CD4-positive, alpha-beta T cell treated with Interleukin-4 for 1 hour (primary cell): ENCODE measurements at regions not wholly inside any gene's neighbourhood (a gene's known extent, or its start where the extent isn't known, plus 50 kb on each side); places are given as distances from the start of the nearest gene placed in this dataset.

Source experiments
- DNase-seq, 2 donors: peaks; one replicate each; pipeline ENCODE4 v3.0.0-alpha.2; 2020 to 2022

DNA sequence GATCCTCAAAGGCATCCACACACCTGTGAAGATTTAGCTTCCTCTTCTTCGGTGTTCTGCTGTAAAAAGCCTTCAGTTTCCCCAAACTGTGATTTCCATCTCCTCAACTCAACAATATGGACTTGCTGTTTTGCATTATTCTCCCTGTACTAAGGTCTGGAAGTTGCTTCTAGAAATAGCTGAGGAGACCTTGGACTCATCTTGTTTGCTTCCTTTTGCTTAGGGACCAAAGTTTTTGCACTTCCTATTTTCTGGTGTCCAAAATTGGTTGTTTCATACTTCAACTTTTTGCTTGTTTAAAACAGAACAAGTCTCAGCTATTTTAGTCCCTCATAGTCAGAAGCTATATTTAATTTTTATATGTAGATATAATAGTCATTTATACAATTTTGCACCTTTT, 201.9 kb upstream of the COPS8 start:
- DNase-seq: no peak

DNA sequence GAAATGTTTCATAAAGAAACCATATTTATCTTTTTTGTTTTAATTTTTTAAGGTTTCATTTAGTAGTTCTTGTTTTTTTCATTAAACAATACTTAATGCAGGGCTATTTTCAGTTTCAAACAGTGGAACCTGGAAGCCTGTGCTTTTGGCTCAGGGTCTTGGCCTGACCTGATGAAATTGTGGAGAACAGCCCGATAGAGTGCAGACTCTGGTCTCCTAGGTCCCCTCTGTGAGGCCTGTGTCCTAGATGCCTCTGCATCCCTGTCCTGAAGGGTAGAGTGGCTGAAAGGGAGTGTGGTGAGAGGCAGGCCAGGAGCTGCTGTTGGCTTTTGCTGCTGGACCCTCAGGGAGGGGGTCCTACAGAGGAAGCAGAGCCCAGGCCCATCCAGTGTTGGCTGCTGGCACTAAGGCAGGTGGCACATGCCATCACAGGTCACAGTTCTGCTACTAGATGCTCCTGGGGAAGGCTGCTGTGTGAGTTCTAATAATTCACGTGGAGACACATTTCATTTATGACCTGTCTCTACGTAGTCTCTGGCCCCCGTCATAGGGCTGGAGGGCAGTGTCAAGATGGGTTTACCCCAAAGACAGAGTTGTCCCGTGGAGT, 201.0 kb upstream of the COPS8 start:
- DNase-seq: no peak

DNA sequence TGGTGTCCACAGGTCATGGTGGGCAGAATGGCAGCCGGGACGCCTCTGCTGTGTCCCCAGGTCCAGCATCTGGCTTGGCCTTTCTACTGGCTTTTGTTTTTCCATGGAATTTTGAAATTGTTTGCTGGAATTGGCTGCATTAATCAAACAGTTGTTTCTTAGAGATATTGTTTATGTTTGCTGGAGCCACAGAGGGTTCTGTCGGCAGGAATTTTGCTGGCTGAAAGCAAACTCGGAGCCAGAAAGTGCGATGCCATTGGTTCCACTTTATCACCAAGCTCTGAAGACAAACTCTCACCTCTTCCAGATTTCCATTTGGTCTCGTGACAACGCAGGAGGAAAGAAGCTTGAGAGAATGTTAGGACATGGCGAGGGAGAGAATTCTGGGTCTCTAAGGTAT, 199.2 kb upstream of the COPS8 start:
- no peak for DNase-seq

DNA sequence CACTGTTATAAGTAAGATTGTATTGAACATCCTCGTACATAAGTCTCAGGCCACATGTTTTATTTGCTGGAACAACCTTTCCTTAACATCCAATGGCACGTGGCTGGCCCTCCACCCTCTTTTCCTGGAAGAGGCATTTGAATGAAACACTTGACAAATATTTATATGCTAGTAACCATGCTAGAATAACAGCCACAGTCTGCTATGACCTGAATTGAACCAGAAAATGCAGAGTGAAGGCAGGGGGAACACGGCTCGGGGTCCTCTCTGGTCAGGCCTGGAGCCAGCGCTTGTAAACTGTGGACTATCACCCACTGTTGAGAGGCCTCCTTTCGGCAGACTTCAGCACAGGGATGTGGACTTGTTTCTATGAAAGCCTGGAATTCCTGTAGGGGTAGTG, 198.2 kb upstream of the COPS8 start:
- DNase-seq: no peak

DNA sequence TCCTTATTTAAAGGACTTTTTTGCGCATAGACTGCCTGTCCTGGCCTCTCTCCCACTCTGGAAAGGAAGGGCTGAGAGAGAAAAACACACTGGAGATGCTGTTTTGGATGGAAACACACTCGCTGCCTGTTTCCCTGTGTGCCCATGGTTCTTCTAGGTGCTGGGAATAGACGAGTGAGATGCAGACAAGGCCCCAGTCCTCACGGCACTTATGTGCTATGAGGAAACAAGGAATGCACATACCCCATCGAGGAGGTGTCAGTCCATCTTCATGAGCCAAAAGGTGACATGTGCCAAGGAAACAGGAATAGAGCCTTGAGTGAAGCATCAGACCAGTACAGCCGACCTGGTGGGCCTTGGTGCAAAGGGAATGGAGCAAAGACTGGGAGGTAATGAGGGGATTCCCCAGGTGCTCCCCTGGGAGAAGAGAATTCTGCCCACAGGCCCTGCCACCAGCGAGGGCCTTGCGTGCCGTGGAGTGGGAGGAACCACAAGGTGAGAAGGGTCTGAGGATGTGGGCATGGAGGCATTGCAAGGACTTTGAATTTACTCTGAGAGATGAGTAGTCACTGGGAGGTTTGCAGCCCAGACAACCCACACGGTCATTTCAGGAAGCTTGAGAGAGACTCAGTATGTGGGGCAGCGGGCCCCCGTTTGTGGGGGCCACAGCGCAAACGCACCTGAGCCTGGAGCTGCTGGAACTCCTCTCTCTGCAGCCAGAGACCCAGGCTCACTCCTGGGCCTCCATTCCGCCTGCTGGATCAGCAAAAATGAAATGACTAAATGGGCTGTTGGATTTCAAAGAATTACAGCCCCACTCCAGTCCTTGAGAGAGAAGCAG, 197.5 kb upstream of the COPS8 start:
- DNase-seq: no peak

DNA sequence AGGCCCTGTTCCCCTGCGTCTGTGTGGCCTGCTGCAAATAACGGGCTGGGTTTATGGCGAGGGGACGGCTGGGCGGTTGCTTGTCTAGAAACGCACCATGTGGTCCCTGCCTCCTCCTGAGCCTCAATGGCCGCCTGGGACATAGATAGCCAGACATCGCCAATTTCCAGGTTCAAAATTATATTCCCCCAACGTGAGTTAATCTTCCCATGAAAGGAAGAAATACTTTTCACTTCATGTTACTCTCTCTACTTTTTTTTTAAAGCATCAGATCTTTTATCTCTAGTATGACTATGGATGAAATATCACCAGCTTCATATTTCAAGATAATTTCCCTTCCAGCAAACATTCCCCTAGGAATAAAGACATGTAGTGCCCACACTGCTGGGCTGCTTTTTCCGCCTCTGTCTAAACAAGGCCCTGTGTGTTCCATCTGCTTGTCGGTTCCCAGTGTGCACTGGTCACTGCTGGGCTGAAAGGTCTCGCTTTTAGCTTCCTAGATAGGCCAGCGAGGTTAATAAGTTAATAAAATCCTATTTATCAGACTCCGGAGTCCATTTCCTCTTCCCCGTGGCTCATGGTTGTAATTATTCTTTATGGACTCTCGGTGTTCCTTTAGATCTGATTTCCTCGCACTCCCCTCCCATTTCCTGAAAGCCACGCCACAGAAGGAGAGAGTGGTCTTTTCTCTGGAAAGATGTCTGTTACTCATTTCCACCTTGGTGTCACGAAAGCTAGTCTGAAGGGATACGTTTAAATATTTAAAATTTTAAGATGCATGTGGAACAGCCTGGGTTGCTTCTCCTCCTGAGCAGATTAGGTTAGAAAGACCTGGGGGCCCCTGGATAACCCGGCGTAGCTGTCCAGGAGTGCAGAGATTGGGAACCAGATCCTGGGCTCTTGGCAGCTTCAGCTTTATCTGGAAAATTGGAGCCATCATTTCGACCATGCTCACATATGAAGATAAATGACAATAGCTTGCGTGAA, 196.6 kb upstream of the COPS8 start:
- no peak for DNase-seq

DNA sequence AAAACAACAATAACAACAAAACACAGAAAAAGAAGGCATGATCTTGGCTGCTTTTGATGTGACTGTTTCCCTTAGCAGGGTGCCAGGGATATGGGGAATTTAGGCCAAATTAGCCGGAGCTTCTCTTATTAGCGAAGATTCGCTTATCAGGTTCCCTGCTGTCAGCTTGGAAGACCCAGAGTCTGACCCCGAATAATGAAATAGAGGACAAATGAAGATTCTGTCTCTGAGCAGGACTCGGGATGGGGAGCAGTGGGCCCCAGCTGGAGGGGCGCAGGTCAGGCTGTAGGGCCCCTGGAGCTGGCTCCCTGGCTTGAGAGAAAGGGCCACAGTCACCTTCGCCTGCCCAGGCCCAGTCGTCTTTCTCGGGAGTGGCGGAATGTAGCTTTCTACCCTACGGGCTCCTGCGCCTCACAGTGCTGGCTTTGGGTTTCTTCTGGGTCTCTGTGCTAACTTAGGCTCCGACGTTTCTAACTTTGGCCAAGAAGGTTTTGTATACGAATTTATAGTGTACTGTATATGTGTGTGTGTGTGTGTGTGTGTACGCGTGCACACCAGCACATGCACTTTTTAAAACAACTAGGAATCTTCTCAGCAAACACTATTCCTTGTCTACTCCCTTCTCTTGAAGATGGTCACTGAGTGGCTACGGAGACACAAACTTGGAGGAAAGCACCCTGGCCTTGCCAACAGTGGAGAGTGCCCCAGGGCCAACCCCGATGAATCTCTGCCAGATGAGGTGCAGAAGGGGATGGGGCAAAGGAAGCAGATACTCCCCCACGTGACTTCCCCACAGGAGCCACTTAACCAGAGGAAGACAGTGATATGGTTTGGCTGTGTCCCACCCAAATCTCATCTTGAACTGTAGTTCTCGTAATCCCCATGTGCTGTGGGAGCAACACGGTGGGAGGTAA, 195.6 kb upstream of the COPS8 start:
- DNase-seq: no peak

DNA sequence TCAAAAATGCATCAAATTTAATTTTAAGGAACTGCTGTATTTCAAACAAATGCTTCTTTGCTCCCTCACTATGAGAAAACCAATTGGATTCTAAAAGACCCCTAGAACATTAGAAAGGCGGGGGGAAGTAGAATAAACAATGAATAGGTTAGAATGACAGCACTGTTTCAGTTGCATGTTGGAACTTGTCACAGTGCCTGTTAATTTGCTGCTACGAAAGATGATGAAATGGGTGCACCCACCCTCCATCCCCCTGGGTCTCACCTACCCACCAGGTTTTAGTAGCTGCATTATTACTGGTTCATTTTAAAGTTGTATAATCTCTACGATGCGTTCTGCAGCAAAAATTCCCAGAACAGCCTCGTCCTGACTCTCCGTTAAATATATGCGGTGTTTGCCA, 193.0 kb upstream of the COPS8 start:
- no peak for DNase-seq

DNA sequence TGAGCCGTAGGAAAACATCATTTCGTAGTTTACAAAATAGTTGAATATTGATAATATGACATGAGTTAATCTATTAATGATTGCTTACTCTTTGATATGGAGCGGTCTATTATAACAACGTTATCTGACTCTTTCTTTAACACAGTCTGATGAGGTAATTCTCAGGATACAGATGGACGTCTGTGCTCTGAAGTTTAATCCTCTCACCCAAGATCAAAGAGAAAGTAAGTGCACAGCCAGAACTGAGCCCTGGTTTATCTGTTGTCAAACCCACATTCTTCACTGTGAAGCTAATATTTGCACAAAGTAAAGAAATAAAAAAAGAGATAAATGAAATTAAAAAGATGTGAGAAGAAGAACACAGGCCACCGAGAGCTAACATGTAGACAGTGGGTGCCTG, 190.9 kb upstream of the COPS8 start:
- no peak for DNase-seq

DNA sequence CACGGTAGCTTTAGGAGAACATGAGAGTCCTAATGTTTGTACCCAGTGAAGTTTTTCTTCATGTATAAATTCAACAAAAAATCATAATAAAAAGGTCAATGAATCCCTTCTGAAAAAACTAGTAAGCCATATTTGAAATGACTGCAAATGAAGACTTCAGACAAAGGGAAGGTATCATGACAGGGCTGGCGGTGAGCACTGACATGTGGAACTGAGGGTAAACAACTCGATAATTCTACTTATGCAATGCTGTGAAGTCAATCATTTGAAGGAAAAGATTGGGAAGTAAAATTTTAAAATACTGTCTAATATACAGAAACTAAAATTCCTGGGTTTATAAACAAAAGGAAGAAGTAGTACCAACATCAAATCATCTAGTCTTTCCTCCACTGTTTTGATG, 190.2 kb upstream of the COPS8 start:
- no peak for DNase-seq

DNA sequence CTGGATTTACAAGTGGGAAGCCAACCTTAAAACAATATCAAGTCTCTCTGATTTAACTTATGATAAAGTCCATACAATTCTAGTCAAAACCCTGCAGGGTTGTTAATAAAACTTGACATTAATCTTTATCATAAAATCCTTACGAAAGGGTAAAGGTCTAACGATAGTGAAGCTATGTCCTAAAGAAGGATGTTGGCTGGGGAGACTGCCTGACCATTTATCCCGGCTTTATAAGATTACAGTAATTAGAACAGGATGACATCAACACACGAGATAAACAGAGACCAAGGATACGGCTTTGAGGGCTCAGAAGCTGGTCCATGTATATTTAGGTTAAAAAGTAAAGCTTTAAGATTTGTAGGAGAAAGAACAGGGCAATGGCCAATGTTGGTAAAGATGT, 189.0 kb upstream of the COPS8 start:
- no peak for DNase-seq

DNA sequence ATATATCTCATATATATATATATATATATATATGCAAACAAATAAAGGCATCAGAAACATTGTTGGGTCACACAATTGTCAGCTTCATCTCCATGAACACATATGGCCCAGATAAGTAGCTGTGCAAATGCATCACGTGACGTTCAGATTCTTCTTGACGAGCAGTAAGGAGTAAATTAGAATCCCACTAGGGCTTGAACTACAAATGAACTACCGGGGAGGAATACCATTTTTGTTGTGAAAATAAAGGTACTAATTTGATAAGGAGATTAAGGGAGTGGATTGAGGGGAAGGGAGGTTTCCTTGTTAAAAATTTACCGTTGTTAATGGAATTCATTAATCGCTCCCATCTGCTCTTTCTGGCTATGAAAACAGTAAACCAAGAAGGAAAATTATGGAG, 186.5 kb upstream of the COPS8 start:
- no peak for DNase-seq

DNA sequence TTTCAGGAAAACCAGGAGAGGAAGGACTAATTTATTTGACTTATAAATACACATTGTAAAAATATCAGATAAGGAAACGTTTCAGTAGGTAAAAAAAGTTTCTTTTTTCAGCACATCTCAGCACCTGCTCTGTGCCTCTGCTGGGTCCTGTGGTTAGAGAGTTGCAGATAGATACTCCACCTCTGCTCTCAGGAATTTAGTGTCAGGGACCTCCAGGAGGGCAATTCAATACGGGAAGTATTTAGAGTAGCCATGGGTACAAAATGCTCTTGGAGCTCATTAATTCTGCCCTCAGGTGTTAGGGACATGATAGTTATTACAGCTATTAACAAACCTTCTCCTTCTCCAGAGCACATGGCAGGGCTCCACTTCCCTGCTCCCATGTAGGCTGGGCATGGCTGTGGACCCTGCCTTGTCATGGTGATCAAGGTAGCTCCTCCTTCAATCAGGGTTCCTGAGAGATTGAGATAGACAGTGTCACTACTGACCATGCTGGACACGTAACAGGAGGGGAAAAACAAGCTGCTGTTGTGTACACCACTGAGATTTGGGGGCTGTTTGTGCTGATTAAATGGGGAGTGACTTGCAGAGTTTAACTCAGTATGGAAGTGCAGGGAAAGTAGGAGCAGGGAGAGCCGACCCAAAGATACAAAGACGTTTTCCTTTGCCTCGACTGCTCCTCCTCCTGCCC, 185.6 kb upstream of the COPS8 start:
- DNase-seq: no peak

DNA sequence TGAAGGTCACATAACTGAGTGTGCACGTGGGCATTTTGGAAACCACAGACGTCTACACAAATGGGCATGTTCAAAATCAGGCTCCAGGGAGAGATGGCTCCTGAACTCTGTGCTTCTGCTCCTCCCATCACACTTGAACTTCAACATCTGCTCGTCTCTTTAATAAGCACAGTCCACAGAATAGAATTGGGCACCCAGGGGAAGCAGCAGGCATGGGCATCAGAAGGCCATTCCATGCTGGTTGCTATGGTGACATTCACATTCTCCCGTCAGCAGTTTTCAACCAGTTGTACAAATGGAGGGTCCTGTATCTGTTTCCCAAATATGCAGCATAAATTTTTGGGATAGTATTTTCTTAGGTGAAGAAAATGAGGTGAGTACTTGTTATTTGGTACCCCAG, 183.7 kb upstream of the COPS8 start:
- DNase-seq: no peak

DNA sequence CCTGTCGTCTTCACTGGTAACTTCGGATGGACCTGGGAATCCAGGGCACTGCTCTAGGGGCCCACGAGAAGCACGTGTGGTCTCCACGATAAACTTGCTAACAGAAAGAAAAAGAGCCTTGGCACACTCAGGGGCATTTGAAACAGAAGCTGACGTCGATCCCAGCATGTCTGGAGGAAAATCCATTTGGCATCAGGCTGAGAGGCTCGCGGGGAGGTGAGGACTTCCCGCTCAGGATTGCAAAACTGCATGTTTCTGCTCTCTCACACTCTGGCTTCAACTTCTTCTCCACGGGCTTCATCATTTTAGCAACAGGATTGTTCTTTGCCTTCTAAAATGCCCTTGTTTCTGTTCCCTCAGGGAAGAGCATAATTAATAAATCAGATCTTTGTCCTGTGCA, 181.7 kb upstream of the COPS8 start:
- no peak for DNase-seq

DNA sequence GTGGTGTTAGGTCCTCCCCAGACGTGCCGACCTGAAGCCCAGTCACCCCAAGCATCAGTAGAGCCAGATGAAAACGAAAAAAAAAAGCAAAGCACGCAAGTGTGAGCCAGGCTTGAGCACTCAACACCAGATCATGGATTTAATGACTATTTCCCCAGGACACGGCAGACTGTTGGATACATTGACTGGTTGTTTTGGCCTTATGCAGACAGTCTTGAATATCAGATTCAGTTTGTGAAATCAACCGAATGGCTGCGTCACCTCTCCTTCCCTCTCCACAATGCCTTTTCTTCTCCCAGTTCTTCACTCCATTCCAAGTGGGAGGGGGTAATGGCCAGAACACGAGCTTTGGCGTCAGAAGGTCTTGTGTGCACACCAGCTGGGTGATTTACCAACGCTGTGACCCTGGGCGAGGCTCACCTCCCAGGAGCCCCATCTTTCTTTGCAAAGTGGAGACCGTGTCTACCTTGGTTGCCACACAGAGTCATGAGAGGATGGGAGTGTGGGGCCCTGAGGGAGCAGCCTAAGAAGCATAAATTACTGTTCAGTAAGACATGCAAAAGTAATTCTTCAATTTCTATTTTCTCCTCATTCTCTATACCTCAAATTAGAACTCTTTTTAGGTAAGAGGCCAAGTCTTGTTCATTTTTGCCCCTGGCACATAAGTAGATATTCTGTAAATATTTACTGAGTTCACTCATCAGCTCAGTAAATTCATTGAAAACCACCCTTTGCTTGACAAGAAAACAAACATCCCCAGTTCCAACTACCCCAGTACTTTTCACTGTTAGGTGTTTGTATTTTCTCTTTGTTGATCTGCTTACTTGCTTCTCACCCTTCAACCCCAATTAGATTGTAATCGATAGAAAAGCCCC, 181.1 kb upstream of the COPS8 start:
- DNase-seq: no peak

DNA sequence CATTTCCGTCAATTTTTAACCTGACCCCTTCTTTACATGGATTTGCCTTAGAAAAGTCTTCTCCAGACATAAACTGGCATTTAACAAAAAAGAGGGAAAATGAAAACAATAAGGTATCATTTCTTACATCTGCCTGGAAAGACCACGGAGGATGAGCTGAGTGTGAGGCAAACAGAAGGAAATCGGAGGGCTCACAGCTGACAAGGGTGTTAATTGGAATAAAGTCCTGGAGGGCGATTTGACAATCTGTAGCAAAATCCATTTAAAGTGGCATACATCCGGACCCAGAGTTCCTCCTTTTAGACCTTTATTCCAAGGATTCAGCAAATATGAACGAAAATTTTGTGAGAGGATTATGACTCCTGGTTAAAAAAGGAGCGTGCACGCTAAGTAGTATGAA, 179.7 kb upstream of the COPS8 start:
- DNase-seq: no peak

DNA sequence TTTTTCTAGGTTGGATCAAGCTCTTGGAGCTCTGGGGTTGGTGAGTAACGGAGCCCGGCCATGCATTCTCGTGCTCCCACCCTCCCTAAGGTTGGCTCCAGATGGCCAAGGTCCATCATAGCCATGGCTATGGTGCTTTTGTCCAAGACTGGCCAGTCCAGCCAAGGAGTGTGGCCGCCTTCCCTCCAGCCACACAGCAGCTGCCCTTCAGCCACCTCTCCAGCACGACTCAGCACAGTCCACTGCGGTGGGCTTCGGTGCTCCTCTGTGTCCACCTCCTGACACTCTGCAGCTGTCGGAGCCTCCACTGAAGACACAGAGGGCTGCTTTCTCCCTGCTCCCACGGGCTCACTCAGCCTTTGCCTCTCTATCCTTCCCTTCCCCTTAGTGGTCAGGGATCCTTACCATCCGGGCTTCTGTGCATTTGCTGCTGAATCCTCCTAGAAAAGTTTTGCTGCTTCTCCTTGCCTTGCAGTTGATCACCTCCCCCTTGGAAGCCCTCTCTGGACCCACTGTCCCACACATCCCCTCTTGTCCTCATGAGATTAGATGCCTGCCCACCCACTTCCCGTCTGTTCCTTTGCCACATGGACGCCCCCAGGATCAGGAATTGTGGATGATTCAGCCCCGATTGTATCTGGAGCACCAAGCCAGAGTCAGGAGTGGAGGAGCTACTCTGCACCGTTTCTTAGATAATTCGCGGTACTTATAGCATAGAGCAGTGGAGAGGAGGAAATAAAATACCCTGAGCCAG, 177.1 kb upstream of the COPS8 start:
- DNase-seq: no peak

DNA sequence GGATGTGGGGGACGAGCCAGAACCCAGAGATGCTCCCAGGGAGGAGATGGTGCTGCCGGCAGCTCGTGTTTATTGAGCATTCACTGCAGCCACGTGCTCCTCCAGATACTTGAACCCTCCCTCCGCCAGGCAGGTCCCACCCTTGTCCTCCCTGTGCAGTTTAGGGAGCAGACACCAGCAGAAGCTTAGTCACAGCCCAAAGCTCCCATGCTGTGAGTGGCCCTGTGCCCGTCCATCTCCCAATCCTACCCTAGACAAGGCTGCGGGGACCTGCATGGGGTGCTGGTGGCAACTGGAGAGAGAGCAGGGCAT, 176.5 kb upstream of the COPS8 start:
- DNase-seq: no peak

DNA sequence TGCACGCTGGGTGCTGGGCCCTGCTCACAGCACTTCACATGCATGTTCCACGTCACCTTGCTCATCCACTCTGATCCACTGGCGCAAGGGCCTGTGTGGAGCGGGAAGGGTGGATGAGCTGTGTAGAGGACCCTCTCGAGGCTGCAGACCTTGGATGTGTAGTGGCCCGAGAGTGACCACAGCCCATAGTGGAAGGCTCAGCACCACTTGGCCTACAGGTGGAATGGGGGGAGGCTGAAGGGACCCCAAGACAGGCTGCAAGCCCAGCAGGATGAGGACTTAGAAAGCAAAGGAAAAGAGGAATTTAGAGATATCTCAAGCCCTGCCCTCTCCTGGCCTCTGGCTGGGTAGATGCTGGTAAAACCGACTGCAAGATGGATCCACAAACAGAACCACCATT, 175.9 kb upstream of the COPS8 start:
- DNase-seq: no peak
